ENCODE measurements at regions not wholly inside any gene's neighbourhood (a gene's known extent, or its start where the extent isn't known, plus 50 kb on each side); places are given as distances from the start of the nearest gene placed in this dataset.

DNA sequence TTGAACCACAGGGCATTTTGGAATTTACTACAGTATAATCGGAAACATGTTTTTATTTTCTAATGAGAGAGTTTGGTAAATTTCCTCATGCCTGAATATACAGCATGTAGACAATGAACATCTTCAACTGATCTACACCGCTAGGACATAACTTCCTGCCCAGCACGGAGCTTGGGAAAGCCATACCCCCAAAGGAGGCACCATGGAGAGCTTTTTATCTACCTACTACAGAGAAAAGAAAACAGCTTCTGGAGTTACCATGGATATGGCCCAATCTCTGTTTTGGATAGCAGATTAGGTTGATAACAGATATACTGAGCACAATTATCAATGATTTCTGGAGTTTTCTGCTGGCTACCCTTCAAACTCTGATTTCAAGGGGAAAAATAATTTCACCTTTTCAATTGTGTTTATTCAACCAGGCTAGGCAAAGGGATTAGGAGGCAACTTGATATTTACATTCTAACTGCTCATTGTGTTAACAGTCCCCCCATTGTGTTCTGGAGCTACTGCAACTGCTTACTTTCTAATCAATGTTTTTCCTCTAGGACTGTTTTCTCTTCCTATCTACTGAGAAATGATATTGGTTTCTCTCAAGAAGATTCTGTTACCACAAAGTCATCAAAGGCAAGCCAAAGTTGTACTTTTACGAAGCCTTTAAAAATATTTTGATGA lies 123.0 kb upstream of the ARHGAP28 start:
- Mint-ChIP-seq H3K9me3 (ENCODE audit: unreplicated experiment) (no peaks in the 10 kb centered on the region), H3K4me1 (ENCODE audit: low read depth, unreplicated experiment) (no peaks in the 10 kb centered on the region), H3K27me3 (ENCODE audit: low read depth, unreplicated experiment) (no peaks in the 10 kb centered on the region), H3K4me3 (ENCODE audit: unreplicated experiment) (no peak overlapping the region), H3K27ac (ENCODE audit: unreplicated experiment) (no peak overlapping the region), H3K36me3 (ENCODE audit: low read depth, unreplicated experiment) (peaks cover 1% of the 10 kb centered on the region)
- Histone ChIP-seq H3K4me2 (ENCODE audit: low read length) (no peak overlapping the region), H3K4me3 (ENCODE audit: insufficient read depth, low read depth, low read length) (no peak overlapping the region), H3K79me2 (ENCODE audit: insufficient read depth, low read length) (no peaks in the 10 kb centered on the region), H3K36me3 (ENCODE audit: insufficient read depth, low read length) (no peaks in the 10 kb centered on the region), H3K9ac (ENCODE audit: low read length) (no peak overlapping the region), H2AFZ (ENCODE audit: low read depth, low read length) (no peak overlapping the region), H4K20me1 (ENCODE audit: insufficient read depth, low read length) (no peaks in the 10 kb centered on the region), H3K27me3 (ENCODE audit: insufficient read depth, low read length) (no peaks in the 10 kb centered on the region), H3K4me1 (ENCODE audit: insufficient read depth, low read length) (no peaks in the 10 kb centered on the region), H3K27ac (ENCODE audit: low read depth, low read length) (no peak overlapping the region), H3K9me3 (ENCODE audit: insufficient read depth, low read depth, low read length) (no peaks in the 10 kb centered on the region)
- no peak for DNase-seq (ENCODE audit: low read depth)
- TF ChIP-seq, protein P1, sequence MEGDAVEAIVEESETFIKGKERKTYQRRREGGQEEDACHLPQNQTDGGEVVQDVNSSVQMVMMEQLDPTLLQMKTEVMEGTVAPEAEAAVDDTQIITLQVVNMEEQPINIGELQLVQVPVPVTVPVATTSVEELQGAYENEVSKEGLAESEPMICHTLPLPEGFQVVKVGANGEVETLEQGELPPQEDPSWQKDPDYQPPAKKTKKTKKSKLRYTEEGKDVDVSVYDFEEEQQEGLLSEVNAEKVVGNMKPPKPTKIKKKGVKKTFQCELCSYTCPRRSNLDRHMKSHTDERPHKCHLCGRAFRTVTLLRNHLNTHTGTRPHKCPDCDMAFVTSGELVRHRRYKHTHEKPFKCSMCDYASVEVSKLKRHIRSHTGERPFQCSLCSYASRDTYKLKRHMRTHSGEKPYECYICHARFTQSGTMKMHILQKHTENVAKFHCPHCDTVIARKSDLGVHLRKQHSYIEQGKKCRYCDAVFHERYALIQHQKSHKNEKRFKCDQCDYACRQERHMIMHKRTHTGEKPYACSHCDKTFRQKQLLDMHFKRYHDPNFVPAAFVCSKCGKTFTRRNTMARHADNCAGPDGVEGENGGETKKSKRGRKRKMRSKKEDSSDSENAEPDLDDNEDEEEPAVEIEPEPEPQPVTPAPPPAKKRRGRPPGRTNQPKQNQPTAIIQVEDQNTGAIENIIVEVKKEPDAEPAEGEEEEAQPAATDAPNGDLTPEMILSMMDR (IDR thresholded peaks at IDR 0.05; ENCODE audit: insufficient read depth, low read depth, low read length) = no peak
- TF ChIP-seq EZH2 (IDR thresholded peaks at IDR 0.05; ENCODE audit: insufficient read depth, low read length) = no peak
- FAIRE-seq = no peak

DNA sequence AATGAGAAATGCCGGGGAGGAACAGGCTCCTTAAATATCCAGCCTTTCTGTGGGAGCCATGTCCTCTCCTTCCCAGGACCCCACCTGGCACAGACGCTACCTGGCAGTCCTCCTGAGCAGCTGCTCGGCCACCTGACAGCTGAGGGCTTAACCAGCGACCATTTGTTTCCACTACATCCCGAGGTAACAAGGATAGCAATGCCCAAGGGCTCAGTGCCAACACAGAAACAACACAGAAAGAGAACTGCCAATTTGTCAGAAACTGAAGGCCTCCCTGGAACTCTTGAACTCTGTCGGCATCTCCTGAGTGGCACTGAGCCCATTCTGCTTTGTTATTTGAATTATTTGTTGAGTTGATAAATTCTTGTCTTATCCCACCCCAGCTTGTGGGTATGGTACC lies 122.2 kb upstream of the ARHGAP28 start:
- Mint-ChIP-seq H3K27me3 (ENCODE audit: low read depth, unreplicated experiment) (peaks cover 5% of the 10 kb centered on the region), H3K36me3 (ENCODE audit: low read depth, unreplicated experiment) (peaks cover 1% of the 10 kb centered on the region), H3K4me1 (ENCODE audit: low read depth, unreplicated experiment) (no peaks in the 10 kb centered on the region), H3K4me3 (ENCODE audit: unreplicated experiment) (no peak overlapping the region), H3K27ac (ENCODE audit: unreplicated experiment) (no peak overlapping the region), H3K9me3 (ENCODE audit: unreplicated experiment) (peaks cover 1% of the 10 kb centered on the region)
- no peaks in the 10 kb centered on the region for H3K27me3 ChIP-seq (ENCODE audit: insufficient read depth, low read length)
- H3K27ac ChIP-seq (ENCODE audit: low read depth, low read length) = no peak overlapping the region
- H4K20me1 ChIP-seq (ENCODE audit: insufficient read depth, low read length) = no peaks in the 10 kb centered on the region
- no peaks in the 10 kb centered on the region for H3K4me1 ChIP-seq (ENCODE audit: insufficient read depth, low read length)
- no peak overlapping the region for H2AFZ ChIP-seq (ENCODE audit: low read depth, low read length)
- no peak overlapping the region for H3K4me2 ChIP-seq (ENCODE audit: low read length)
- no peaks in the 10 kb centered on the region for H3K79me2 ChIP-seq (ENCODE audit: insufficient read depth, low read length)
- no peaks in the 10 kb centered on the region for H3K36me3 ChIP-seq (ENCODE audit: insufficient read depth, low read length)
- TF ChIP-seq, protein P1 (IDR thresholded peaks at IDR 0.05; ENCODE audit: insufficient read depth, low read depth, low read length) = no peak
- no peak for TF ChIP-seq EZH2 (IDR thresholded peaks at IDR 0.05; ENCODE audit: insufficient read depth, low read length)
- no peak overlapping the region for H3K9ac ChIP-seq (ENCODE audit: low read length)
- DNase-seq (ENCODE audit: low read depth) (no peak), FAIRE-seq (no peak)
- H3K9me3 ChIP-seq (ENCODE audit: insufficient read depth, low read depth, low read length) = peaks cover 1% of the 10 kb centered on the region
- H3K4me3 ChIP-seq (ENCODE audit: insufficient read depth, low read depth, low read length) = no peak overlapping the region

DNA sequence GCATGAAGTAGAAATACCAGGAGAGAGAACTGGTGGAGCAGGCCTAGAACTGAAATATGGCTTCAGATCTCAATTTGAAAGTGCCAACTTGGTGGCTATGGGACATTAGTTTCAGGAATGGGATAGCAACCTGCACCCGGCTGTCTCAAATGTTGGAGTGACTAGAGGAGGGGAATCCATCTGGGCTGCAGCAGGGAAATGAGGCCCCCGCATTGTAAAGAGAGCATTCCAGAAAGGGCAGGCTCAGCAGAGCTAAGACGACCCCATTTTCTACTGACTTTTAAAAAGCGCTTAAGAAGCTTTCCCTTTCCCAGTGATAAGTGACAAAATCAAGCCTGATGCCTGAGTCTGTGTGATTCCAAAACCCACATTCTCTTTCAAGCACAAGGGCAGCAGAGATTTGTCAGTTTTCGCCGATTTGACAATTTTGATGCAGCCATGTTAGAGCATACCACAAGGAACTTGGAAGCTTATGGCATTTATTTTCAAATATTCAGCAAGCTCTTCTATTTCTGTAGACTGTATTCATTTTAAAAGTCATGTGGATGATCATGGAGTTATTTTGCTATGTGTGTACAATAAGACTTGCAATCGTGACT lies 119.8 kb upstream of the ARHGAP28 start:
- peaks cover 1% of the 10 kb centered on the region for H3K9me3 Mint-ChIP-seq (ENCODE audit: unreplicated experiment)
- FAIRE-seq (no peak), DNase-seq (ENCODE audit: low read depth) (no peak)
- peaks cover 5% of the 10 kb centered on the region for H3K27me3 Mint-ChIP-seq (ENCODE audit: low read depth, unreplicated experiment)
- H3K36me3 ChIP-seq (ENCODE audit: insufficient read depth, low read length) = no peaks in the 10 kb centered on the region
- no peaks in the 10 kb centered on the region for H3K4me1 Mint-ChIP-seq (ENCODE audit: low read depth, unreplicated experiment)
- H4K20me1 ChIP-seq (ENCODE audit: insufficient read depth, low read length) = no peaks in the 10 kb centered on the region
- H3K9me3 ChIP-seq (ENCODE audit: insufficient read depth, low read depth, low read length) = peaks cover 7% of the 10 kb centered on the region
- H2AFZ ChIP-seq (ENCODE audit: low read depth, low read length) = no peak overlapping the region
- H3K4me2 ChIP-seq (ENCODE audit: low read length) = no peak overlapping the region
- no peaks in the 10 kb centered on the region for H3K27me3 ChIP-seq (ENCODE audit: insufficient read depth, low read length)
- H3K4me3 ChIP-seq (ENCODE audit: insufficient read depth, low read depth, low read length) = no peak overlapping the region
- H3K27ac ChIP-seq (ENCODE audit: low read depth, low read length) = no peak overlapping the region
- no peak overlapping the region for H3K9ac ChIP-seq (ENCODE audit: low read length)
- TF ChIP-seq, protein P1 (IDR thresholded peaks at IDR 0.05; ENCODE audit: insufficient read depth, low read depth, low read length) = no peak
- TF ChIP-seq EZH2 (IDR thresholded peaks at IDR 0.05; ENCODE audit: insufficient read depth, low read length) = no peak
- no peaks in the 10 kb centered on the region for H3K4me1 ChIP-seq (ENCODE audit: insufficient read depth, low read length)
- peaks cover 1% of the 10 kb centered on the region for H3K36me3 Mint-ChIP-seq (ENCODE audit: low read depth, unreplicated experiment)
- H3K79me2 ChIP-seq (ENCODE audit: insufficient read depth, low read length) = no peaks in the 10 kb centered on the region
- no peak overlapping the region for H3K4me3 Mint-ChIP-seq (ENCODE audit: unreplicated experiment)
- H3K27ac Mint-ChIP-seq (ENCODE audit: unreplicated experiment) = no peak overlapping the region
